ENCODE measurements at regions not wholly inside any gene's neighbourhood (a gene's known extent, or its start where the extent isn't known, plus 50 kb on each side); places are given as distances from the start of the nearest gene placed in this dataset.

DNA sequence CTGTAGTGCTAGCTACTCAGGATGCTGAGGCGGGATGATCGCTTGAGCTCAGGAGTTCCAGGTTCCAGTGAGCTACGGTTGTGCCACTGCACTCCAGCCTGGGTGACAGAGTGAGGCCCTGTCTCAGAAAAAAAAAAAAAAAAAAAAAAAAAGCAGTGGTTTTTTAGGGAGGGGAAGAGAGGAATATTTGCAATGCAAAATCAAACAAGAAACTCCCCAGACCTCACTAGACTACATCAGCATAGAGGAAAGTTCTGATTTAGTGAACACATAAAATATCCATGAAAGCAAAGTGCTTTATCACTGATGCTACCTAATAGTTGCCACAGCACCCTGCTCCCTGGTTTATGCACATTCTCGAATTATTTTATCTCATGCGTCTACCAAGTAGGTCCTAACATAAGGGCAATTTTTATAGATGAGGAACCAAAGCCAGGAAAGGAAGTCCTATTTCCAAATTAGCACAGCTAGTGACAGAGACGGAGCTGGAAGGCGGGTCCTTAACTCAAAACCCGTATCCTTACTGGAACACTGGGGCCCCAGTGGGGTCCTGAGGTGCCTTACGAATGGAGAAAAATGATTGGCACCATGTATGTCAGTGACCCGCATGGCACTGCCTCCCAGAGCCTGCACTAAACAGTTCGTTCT lies 50.7 kb upstream of the GPR157 start:
- DNase-seq, result no peak

DNA sequence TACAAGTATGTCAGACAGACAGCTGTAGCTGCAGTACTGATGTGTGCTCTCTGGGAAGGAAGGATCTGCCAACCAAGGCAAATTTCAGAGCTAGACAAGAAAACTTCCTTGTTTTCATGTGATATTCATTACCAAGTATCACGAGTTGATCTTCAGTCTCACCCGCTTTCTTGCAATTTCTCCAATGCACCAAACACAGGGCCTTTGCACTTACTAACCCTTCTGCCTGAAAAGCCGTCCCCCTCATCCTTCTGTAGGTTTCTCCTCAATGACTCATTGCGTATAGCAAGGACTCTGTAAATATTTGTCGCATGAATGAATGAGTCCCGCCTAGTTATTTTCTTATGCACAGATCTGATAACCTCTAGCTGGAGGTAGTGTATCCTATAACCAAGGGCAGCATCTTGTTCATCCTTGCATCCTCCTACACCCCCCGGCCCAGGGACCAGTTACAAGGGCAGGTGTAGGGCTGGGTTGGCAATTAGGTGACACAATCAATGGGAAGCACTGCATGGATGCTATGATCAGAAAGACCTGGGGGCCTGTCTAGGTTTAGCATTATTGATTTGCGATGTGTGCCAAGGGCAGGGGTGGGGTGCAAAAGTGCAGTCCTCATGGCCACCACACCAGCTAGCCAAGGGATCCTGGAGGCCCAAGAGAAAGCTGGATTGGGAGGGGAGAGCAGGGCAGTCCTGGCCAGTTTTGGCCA lies 51.4 kb upstream of the GPR157 start:
- no peak for DNase-seq

DNA sequence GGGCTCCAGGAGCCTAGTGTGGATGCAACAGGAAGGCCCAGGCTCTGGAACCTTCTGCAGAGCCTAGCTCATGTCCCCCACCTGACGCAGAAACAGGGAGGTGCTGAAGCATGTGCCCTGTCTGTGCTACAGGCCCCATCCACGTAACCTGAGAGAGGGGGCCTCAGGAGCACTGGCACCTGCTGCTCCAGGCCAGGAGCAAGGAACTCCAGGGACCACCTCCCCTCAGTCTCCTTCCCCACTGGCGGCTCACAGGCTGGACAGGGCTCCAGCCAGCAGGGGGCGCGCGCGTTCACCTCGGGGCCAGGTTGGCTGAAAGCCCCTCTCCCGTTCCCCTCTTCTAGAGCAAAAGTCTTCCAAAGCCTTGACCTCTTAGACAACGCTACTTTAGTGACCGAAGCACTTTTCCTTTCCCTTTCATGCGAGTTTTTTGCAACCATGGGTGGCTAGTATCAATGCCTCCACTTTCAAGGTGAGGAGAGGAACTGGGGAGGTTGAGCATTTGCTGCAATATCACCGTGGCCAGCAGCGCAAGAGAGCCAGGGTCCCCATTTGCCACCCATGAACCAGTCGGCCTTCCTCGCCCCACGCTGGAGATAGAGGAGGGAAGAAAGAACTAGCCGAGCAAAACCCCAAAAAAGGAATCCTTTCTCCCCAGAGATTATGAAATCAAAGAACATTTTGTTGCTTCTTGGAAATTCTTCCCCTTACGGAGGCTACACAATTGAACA lies 52.4 kb upstream of the GPR157 start:
- peak; percentile 12 for DNase-seq

DNA sequence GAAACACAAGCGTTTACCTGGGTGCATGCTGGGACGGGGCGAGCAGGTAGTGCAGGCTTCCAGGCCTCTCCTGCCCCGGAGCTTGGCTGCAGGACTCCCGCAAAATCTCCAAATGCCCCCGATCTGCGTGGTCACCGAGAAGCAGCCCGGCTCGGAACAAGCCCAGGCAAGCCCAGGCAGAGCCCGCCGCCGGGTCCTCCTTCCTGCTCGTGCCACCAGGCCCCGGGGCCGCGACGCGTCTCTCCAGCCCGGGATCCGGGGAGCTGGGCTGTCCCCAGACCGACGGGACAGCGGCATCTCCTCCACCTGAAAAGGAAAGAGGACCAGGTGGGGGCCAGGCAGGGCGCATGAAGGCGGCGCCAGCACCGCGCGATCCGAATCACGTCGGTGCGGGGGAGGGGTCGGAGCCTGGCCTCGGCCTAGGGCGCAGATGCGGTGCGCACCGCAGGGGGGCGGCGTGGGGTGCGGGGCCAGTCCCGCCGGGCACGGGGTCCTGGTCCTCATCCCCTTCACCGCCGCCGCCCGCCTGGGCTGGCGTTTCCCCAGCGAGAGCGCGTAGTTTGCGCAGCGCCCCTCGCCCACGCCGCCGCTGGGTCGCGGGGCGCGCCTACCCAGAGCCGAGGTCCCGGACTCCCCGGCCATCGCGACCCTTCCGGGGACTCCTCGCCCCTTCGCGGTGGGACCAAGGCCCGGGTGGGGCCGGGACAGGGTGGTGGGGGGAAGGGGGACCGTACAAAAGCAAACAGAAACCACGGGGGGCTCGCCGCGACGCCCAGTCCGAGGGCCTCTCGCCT lies 52.4 kb upstream of the H6PD start:
- no peak for DNase-seq

DNA sequence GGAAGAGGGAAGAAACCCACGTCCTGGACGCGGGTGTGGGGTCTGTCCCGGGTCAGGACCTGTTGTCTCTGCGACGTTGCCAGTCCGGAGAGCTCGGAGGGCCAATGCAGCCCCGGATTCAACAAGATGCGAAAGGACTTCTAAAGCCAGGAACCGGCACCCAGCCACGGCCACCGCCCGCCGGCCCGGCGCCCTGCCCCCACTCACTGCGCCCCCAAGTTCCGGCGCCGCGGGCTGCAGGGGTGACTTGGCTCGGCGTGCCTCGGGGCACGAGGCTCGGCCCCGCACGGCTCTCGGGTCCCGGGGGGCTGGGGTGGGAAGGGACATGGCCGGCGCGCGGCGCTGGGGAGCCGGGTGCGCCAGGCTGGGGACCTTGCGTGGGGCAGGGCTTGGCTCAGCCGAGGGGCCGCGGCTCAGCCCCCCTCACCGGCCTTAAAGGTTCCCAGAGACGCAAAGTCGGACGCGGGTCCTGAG lies 51.8 kb upstream of the H6PD start:
- no peak for DNase-seq

DNA sequence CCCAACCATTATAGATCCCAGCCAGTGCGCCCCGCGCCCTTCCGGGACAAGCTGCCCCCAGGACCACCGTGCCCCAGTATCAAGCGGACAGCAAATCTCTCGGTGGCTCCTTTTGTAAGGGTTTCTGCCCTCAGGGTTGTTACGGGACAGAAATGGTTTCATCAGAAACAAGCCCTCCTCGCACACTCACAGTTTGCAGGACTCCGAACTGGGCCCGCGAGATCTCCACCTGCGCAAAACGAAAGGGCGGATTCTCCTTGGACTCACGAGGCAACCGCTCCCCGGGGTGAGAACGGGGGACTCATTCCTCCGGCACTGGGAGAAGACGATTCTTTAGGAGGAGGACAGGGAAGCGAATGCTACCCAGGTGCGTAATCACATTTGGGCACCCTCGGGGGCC lies 51.1 kb upstream of the H6PD start:
- no peak for DNase-seq

DNA sequence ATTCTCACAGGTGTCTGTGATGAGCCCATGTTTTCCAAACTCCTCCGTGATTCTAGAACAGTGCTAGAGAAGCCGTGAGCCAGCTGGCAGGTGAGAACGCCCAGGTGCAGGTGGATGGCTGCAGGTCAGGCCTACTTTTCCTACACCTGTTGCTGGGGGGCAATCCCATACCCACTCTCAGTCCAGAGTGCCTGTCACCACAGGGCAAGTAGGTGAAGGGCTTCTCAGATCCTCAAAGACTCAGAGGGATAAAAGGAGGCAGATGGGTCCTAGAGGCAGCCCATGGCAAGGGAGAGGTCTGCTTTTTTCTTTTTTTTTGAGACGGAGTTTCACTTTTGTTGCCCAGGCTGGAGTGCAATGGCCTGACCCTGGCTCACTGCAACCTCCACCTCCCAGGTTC lies 50.7 kb upstream of the H6PD start:
- DNase-seq, result no peak

DNA sequence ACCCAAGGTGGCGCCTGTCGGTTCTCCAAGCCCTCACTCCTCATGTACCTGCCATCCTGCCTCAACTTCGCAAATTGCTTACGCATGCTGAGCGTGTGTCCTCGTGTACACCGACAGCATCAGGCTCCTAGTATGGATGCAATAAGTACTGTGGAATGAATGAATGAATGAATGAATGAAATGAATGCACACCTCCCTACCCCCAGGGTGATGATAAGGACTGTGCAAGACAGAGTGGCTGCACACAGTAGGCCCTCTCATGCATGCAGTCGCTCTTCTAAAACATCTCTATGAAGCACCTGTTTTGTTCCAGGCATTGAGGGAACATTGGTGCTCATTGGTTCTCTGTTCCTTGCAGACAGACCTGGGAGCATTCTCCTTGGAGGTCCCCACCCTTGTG lies 49.8 kb upstream of the H6PD start:
- no peak for DNase-seq
